Fibroblast of pulmonary artery (primary cell): ENCODE measurements at regions not wholly inside any gene's neighbourhood (a gene's known extent, or its start where the extent isn't known, plus 50 kb on each side); places are given as distances from the start of the nearest gene placed in this dataset.

Source experiments
- DNase-seq: peaks from one replicate; pipeline ENCODE4 v3.0.0-alpha.2; 2010; ENCODE audit warnings: low read depth
- H3K4me3 ChIP-seq: replicated peaks from 2 replicates; pipeline ENCODE4 v1.5.1; 2011; ENCODE audit warnings: low read depth, mild to moderate bottlenecking, control low read depth, low read length, moderate library complexity
- TF ChIP-seq, protein P1 (sequence below): IDR thresholded peaks from 2 replicates; pipeline ENCODE4 v1.5.1; 2011; ENCODE audit warnings: mild to moderate bottlenecking, control low read depth, low read length, inconsistent platforms; ENCODE audit errors: missing control alignments

DNA sequence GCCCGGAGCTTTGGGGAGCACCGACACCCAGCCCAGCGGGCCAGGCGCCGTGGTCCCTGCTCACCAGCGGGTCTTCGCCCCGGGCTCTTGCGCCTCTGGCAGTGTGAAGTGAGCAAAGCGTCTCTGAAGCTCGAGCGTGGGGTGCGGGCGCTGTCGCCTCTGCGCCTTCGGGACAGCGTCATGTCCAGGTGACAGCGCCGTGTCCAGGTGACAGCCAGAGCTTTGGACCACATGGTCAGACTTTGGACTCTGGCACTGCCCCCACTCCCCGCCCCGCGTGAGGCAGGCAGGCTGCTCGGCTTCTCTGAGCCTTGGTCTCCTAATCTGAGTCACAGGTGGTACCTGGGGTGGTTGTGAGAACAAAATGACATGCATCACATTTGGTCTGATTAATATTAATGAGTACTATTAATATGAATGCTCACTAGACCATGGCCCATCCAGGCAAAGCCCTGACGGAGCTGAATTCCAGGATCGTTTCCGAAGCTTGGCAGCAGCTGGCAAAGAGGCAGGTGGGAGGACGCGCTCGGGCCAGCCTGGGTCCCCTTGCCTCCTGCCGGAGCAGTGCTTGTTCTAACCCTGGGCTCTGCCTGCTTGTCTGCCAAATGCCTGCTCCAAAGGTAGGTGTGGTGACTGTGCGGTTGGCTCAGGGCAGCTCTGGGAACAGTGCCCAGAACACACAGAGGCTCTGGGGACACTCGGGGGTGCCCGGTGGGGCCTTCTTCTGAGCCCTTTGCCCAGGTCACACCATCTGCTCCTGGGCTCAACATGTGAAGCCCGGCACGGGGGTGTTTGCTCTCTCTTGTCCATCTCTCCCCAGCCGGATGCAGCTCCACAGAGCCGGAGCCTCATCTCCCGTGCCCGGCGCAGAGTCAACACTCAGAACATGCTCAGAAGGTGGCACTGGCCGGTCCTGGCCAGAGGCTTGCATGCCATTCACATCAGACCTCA, 157.1 kb downstream of the OLFM1 start:
- TF ChIP-seq, protein P1, sequence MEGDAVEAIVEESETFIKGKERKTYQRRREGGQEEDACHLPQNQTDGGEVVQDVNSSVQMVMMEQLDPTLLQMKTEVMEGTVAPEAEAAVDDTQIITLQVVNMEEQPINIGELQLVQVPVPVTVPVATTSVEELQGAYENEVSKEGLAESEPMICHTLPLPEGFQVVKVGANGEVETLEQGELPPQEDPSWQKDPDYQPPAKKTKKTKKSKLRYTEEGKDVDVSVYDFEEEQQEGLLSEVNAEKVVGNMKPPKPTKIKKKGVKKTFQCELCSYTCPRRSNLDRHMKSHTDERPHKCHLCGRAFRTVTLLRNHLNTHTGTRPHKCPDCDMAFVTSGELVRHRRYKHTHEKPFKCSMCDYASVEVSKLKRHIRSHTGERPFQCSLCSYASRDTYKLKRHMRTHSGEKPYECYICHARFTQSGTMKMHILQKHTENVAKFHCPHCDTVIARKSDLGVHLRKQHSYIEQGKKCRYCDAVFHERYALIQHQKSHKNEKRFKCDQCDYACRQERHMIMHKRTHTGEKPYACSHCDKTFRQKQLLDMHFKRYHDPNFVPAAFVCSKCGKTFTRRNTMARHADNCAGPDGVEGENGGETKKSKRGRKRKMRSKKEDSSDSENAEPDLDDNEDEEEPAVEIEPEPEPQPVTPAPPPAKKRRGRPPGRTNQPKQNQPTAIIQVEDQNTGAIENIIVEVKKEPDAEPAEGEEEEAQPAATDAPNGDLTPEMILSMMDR = no peak
- no peak overlapping the region for H3K4me3 ChIP-seq
- DNase-seq = no peak

DNA sequence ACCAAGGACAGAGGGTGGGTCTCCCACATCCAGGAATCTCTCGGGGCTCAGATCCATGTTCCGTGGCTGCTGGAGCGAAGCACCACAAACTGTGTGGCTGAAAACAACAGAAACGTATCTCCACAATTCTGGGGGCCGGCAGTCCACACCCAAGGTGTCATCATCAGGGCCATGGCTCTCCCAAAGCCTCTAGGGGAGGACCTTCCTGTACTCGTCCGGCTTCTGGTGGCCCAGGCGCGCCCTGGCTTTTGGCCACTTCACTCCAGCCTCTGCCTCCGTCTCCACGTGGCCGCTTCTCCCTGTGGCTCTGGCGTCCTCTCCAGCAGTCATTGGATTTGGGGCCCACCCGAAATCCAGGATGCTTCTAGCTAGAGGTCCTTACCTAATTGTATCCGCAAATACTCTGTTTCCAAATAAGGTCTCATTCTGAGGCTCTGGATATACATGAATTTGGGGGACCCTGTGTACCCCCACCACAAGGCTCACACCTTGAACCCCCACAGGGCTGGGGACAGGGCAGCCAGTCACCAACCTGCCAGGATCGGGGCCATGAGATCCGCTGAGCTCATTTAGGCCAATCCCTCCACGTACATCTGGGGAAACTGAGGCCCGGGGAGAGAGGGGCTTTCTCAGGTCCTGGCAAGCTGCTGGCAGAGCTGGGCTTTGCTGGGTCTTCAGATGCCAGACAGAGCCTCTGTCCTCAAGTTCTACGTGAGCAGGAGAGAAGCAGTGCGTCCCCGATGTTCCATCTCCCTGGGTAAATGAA, 158.2 kb downstream of the OLFM1 start:
- DNase-seq = no peak
- H3K4me3 ChIP-seq = no peak overlapping the region
- TF ChIP-seq, protein P1 = no peak

DNA sequence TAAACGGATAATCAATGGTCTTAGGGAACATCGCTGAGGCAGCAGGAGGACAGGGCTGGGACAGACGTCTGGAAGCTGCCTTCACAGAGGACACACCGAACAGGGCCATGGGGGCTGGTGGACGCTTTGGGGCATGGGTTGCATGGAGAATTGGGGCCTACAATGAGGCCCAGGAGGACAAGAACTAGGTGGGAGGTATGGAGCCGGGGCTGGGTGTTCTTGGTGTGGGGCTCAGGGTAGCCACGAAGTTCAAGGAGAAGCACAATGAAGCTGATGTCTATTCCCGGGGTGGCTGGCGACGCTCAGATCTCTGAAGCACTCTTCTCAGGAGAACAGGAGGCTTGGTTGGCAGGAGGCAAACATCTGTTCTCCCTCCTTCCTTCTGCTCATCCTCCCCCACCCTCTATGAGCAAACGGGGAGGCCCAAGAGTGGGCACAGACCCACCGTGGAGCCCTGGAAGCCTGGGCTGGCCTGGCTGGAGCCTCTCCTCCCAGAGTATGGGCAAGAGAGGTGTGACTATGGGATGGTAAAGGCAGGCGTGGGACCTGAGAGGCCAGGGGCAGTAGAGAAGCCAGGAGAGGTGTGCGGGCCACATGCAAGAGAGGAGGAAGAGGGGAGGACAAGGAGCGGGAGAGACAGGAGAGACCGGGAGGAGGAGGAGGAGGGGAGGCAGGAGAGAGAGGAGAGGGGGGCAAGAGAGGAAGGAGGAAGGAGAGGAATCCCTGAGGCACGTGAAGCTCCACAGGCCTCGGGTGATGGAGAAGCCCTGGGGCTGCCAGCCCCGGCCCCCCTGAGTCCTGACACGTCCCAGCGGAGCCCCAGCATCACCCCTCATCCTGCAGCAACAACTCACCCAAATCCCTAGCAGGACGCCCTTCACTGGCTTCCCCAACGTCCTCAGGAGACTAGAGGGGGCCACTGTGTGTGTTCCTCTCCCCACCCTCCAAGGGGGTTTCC, 159.1 kb downstream of the OLFM1 start:
- TF ChIP-seq, protein P1 = no peak
- DNase-seq = no peak
- no peak overlapping the region for H3K4me3 ChIP-seq

DNA sequence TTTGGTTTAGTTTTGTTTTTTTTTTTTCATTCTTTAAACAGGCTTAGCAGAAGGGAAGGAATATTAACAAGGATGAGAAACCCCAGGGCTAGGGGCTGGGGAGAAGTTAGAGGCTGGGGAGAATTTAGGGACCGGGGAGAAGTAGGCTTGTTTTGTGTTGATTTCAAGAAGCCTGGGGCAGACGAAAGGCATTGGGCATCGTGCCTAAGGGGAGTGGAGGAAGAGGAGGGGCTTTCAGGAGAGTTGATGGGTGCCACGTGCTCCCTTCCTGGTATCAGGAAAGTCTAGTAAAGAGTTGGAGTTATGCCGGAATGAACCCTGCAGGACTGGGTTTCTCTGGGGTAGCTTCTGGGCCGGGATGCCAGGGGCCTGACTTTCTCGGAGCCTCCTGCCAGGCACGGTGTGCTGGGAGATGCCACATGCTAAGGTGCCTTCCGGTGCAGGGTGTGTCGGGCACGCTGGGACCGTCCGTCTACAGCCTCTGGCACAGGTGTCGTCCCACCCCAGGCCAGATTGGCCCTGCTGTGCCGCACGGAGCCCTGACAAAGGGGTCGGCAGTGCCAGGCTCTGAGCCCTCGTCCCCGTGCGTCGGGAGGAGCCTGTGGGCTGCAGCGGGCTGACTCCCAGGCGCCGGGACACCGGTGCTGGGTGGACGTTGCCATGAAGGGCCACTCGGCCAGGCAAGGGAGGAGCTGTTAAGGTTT, 159.9 kb downstream of the OLFM1 start:
- no peak overlapping the region for H3K4me3 ChIP-seq
- DNase-seq = no peak
- TF ChIP-seq, protein P1 = no peak

DNA sequence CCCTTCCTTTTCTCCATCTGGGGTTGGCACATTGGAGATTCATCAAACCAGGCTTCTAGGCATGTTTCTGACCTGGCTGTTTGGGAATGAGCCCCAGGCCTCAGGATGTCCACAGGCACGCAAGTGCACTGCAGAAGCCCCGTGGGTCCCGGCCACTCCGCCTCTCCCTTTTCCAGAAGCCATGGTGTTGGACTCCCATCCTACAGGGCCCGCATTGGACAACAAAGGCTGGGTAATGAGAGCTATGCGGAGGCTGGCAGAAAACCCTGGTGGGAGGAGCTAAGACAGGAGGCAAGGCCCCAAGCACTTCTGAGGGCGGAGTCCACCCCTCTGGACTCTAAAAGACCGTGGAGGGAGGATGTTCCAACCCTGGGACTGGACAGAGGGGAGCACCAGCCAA, 160.6 kb downstream of the OLFM1 start:
- no peak for DNase-seq
- no peak overlapping the region for H3K4me3 ChIP-seq
- TF ChIP-seq, protein P1 = no peak

DNA sequence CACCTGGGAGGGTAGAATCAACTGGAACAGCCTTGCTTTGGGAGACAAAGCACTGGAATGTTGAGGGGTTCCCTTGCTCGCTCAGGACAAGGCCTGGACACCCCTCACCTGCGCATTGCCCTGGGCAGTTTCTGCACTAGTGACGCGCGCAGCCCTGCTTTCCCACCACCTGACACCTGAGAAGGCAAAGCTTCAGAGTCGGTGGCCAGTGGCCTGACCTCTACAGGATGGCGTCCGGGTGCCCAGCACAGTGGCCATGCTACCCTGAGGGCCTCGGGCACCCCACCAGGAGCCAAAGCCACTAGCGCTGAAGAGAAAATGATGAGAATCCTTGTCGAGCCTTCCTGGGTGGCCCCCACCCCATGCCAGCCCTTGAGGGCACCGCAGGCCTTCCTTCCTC, 161.3 kb downstream of the OLFM1 start:
- no peak for DNase-seq
- H3K4me3 ChIP-seq = no peak overlapping the region
- TF ChIP-seq, protein P1 = no peak
